ENCODE measurements at regions not wholly inside any gene's neighbourhood (a gene's known extent, or its start where the extent isn't known, plus 50 kb on each side); places are given as distances from the start of the nearest gene placed in this dataset.

- no peak for DNase-seq (ENCODE audit: low read depth in 1 of 2, low spot score in 1 of 2)
- in situ Hi-C loops (cut with HindIII; ENCODE audit: low pct_unique_long_range_greater_than_20kb, low sequenced_read_pairs): no loop called here
- TF ChIP-seq JUND (IDR thresholded peaks at IDR 0.05; ENCODE audit: low read depth): no peak
Measured at GRCh38 chr13:95378603-95379002, 77.4 kb upstream of the ABCC4 start.

GRCh38 chr13:95380468-95381211 lies 79.4 kb upstream of the ABCC4 start:
- in situ Hi-C loops (cut with HindIII; ENCODE audit: low pct_unique_long_range_greater_than_20kb, low sequenced_read_pairs): no loop called here
- peak; percentile 62 to 82 for DNase-seq (ENCODE audit: low read depth in 1 of 2, low spot score in 1 of 2)
- no peak for TF ChIP-seq JUND (IDR thresholded peaks at IDR 0.05; ENCODE audit: low read depth)

GRCh38 chr13:95381212-95381527 lies 79.9 kb upstream of the ABCC4 start:
- no peak for DNase-seq (ENCODE audit: low read depth in 1 of 2, low spot score in 1 of 2)
- in situ Hi-C loops (cut with HindIII; ENCODE audit: low pct_unique_long_range_greater_than_20kb, low sequenced_read_pairs): no loop called here
- no peak for TF ChIP-seq JUND (IDR thresholded peaks at IDR 0.05; ENCODE audit: low read depth)

- DNase-seq (ENCODE audit: low read depth in 1 of 2, low spot score in 1 of 2): no peak
- in situ Hi-C loops (cut with HindIII; ENCODE audit: low pct_unique_long_range_greater_than_20kb, low sequenced_read_pairs): no loop called here
- TF ChIP-seq JUND (IDR thresholded peaks at IDR 0.05; ENCODE audit: low read depth): no peak
Measured at GRCh38 chr13:95382411-95382810, 81.2 kb upstream of the ABCC4 start.

- TF ChIP-seq JUND (IDR thresholded peaks at IDR 0.05; ENCODE audit: low read depth): no peak
- no peak for DNase-seq (ENCODE audit: low read depth in 1 of 2, low spot score in 1 of 2)
- in situ Hi-C loops (cut with HindIII; ENCODE audit: low pct_unique_long_range_greater_than_20kb, low sequenced_read_pairs): no loop called here
Measured at GRCh38 chr13:95382916-95383315, 81.7 kb upstream of the ABCC4 start.

- no peak for DNase-seq (ENCODE audit: low read depth in 1 of 2, low spot score in 1 of 2)
- TF ChIP-seq JUND (IDR thresholded peaks at IDR 0.05; ENCODE audit: low read depth): no peak
- in situ Hi-C loops (cut with HindIII; ENCODE audit: low pct_unique_long_range_greater_than_20kb, low sequenced_read_pairs): no loop called here
Measured at GRCh38 chr13:95385373-95385772, 84.1 kb upstream of the ABCC4 start.

GRCh38 chr13:95385798-95386197 lies 84.5 kb upstream of the ABCC4 start:
- DNase-seq (ENCODE audit: low read depth in 1 of 2, low spot score in 1 of 2): no peak
- no peak for TF ChIP-seq JUND (IDR thresholded peaks at IDR 0.05; ENCODE audit: low read depth)
- in situ Hi-C loops (cut with HindIII; ENCODE audit: low pct_unique_long_range_greater_than_20kb, low sequenced_read_pairs): no loop called here

GRCh38 chr13:95386370-95386769 lies 85.1 kb upstream of the ABCC4 start:
- DNase-seq (ENCODE audit: low read depth in 1 of 2, low spot score in 1 of 2): no peak
- no peak for TF ChIP-seq JUND (IDR thresholded peaks at IDR 0.05; ENCODE audit: low read depth)
- in situ Hi-C loops (cut with HindIII; ENCODE audit: low pct_unique_long_range_greater_than_20kb, low sequenced_read_pairs): no loop called here

GRCh38 chr13:95387733-95388207 lies 86.5 kb upstream of the ABCC4 start:
- no peak for TF ChIP-seq JUND (IDR thresholded peaks at IDR 0.05; ENCODE audit: low read depth)
- in situ Hi-C loops (cut with HindIII; ENCODE audit: low pct_unique_long_range_greater_than_20kb, low sequenced_read_pairs): no loop called here
- DNase-seq (ENCODE audit: low read depth in 1 of 2, low spot score in 1 of 2): no peak

- no peak for DNase-seq (ENCODE audit: low read depth in 1 of 2, low spot score in 1 of 2)
- no peak for TF ChIP-seq JUND (IDR thresholded peaks at IDR 0.05; ENCODE audit: low read depth)
- in situ Hi-C loops (cut with HindIII; ENCODE audit: low pct_unique_long_range_greater_than_20kb, low sequenced_read_pairs): no loop called here
Measured at GRCh38 chr13:95388420-95389079, 87.3 kb upstream of the ABCC4 start.

- no peak for DNase-seq (ENCODE audit: low read depth in 1 of 2, low spot score in 1 of 2)
- no peak for TF ChIP-seq JUND (IDR thresholded peaks at IDR 0.05; ENCODE audit: low read depth)
- in situ Hi-C loops (cut with HindIII; ENCODE audit: low pct_unique_long_range_greater_than_20kb, low sequenced_read_pairs): no loop called here
Measured at GRCh38 chr13:95391362-95391761, 90.1 kb upstream of the ABCC4 start.

GRCh38 chr13:95391785-95392184 lies 90.5 kb upstream of the ABCC4 start:
- in situ Hi-C loops (cut with HindIII; ENCODE audit: low pct_unique_long_range_greater_than_20kb, low sequenced_read_pairs): no loop called here
- TF ChIP-seq JUND (IDR thresholded peaks at IDR 0.05; ENCODE audit: low read depth): no peak
- no peak for DNase-seq (ENCODE audit: low read depth in 1 of 2, low spot score in 1 of 2)

- DNase-seq (ENCODE audit: low read depth in 1 of 2, low spot score in 1 of 2): no peak
- no peak for TF ChIP-seq JUND (IDR thresholded peaks at IDR 0.05; ENCODE audit: low read depth)
- in situ Hi-C loops (cut with HindIII; ENCODE audit: low pct_unique_long_range_greater_than_20kb, low sequenced_read_pairs): no loop called here
Measured at GRCh38 chr13:95392597-95392996, 91.3 kb upstream of the ABCC4 start.

All from T47D (cell line).